Mesenchymal stem cell (in vitro differentiated cells and primary cell): ENCODE measurements at regions not wholly inside any gene's neighbourhood (a gene's known extent, or its start where the extent isn't known, plus 50 kb on each side); places are given as distances from the start of the nearest gene placed in this dataset.

ENCODE experiments used
- DNase-seq: peaks from one replicate; pipeline ENCODE4 v3.0.0-alpha.2; 2013
- H2AFZ ChIP-seq: one replicate; pipeline ENCODE4 v1.6.1; 2013; ENCODE audit warnings: low read depth, mild to moderate bottlenecking, control low read depth, inconsistent platforms, low read length, moderate library complexity
- H2AK5ac ChIP-seq: 2 replicates; pipeline ENCODE4 v1.6.1; 2013; ENCODE audit warnings: low read length, moderate library complexity, mild to moderate bottlenecking, inconsistent platforms; ENCODE audit not compliant: severe bottlenecking
- H2BK120ac ChIP-seq: one replicate; pipeline ENCODE4 v1.6.1; 2013; ENCODE audit warnings: low read depth, mild to moderate bottlenecking, inconsistent platforms, low read length, moderate library complexity
- H2BK12ac ChIP-seq, 2 experiments: one replicate each; pipeline ENCODE4 v1.6.1; 2013; ENCODE audit warnings: inconsistent platforms in 2 of 2, low read length in 2 of 2, mild to moderate bottlenecking in 2 of 2, moderate library complexity in 2 of 2, control low read depth in 1 of 2
- H2BK15ac ChIP-seq: one replicate; pipeline ENCODE4 v1.6.1; 2013; ENCODE audit warnings: mild to moderate bottlenecking, low read depth, inconsistent platforms; ENCODE audit not compliant: poor library complexity, severe bottlenecking
- H2BK5ac ChIP-seq: 2 replicates; pipeline ENCODE4 v1.6.1; 2013; ENCODE audit warnings: low read depth, mild to moderate bottlenecking, low read length, control low read depth, inconsistent platforms; ENCODE audit not compliant: poor library complexity, severe bottlenecking
- H3K14ac ChIP-seq, 2 experiments: one replicate each; pipeline ENCODE4 v1.6.1; 2013; ENCODE audit warnings: inconsistent platforms in 2 of 2, low read length in 2 of 2, control low read depth in 1 of 2, mild to moderate bottlenecking in 1 of 2, moderate library complexity in 1 of 2
- H3K18ac ChIP-seq, 2 experiments: one replicate each; pipeline ENCODE4 v1.6.1; 2013; ENCODE audit warnings: inconsistent platforms in 2 of 2, low read length in 2 of 2, control low read depth in 1 of 2, low read depth in 1 of 2, mild to moderate bottlenecking in 1 of 2
- H3K23ac ChIP-seq, 2 experiments: one replicate each; pipeline ENCODE4 v1.6.1; 2013; ENCODE audit warnings: inconsistent platforms in 2 of 2, low read length in 2 of 2, mild to moderate bottlenecking in 2 of 2, moderate library complexity in 2 of 2, control low read depth in 1 of 2
- H3K27ac ChIP-seq: 2 replicates; pipeline ENCODE4 v1.5.1; 2013; ENCODE audit warnings: mild to moderate bottlenecking, moderate library complexity, low read length, control low read depth, inconsistent platforms; ENCODE audit not compliant: poor library complexity, severe bottlenecking
- H3K27me3 ChIP-seq, 2 experiments: 2 replicates each; pipeline versions ENCODE4 v1.6.1 to v1.7.0; 2013; ENCODE audit warnings: low read length in 2 of 2, mild to moderate bottlenecking in 2 of 2, moderate library complexity in 2 of 2, control low read depth in 1 of 2, inconsistent platforms in 1 of 2; ENCODE audit not compliant: control insufficient read depth in 1 of 2, insufficient read depth in 1 of 2
- H3K36me3 ChIP-seq, 2 experiments: 2 replicates each; pipeline versions ENCODE4 v1.6.1 to v1.7.0; 2013; ENCODE audit warnings: low read length in 2 of 2, control low read depth in 1 of 2, inconsistent platforms in 1 of 2, low read depth in 1 of 2, mild to moderate bottlenecking in 1 of 2; ENCODE audit not compliant: insufficient read depth in 2 of 2, control insufficient read depth in 1 of 2
- H3K4ac ChIP-seq, 2 experiments: one replicate each; pipeline ENCODE4 v1.6.1; 2013; ENCODE audit warnings: inconsistent platforms in 2 of 2, low read length in 2 of 2, mild to moderate bottlenecking in 2 of 2, moderate library complexity in 2 of 2, control low read depth in 1 of 2, low read depth in 1 of 2
- H3K4me1 ChIP-seq: 2 replicates; pipeline ENCODE4 v1.6.1; 2013; ENCODE audit warnings: low read depth, low read length, control low read depth; ENCODE audit not compliant: control insufficient read depth, insufficient read depth
- H3K4me2 ChIP-seq: 2 replicates; pipeline ENCODE4 v1.6.1; 2013; ENCODE audit warnings: low read length, mild to moderate bottlenecking, inconsistent platforms; ENCODE audit not compliant: poor library complexity, severe bottlenecking
- H3K4me3 ChIP-seq, 2 experiments: 2 replicates each; pipeline versions ENCODE4 v1.5.1 to v1.7.0; 2013; ENCODE audit warnings: low read length in 2 of 2, mild to moderate bottlenecking in 2 of 2, control low read depth in 1 of 2, low read depth in 1 of 2; ENCODE audit not compliant: insufficient read depth in 1 of 2
- H3K79me1 ChIP-seq: replicated peaks from 2 replicates; pipeline ENCODE4 v1.6.1; 2013; ENCODE audit warnings: mild to moderate bottlenecking, control low read depth, low read length, inconsistent platforms; ENCODE audit not compliant: poor library complexity, severe bottlenecking
- H3K9ac ChIP-seq: 2 replicates; pipeline ENCODE4 v1.7.0; 2013; ENCODE audit warnings: mild to moderate bottlenecking, low read length, moderate library complexity
- H3K9me3 ChIP-seq: 2 replicates; pipeline ENCODE4 v1.7.0; 2013; ENCODE audit warnings: mild to moderate bottlenecking, low read length; ENCODE audit not compliant: control insufficient read depth
- H4K8ac ChIP-seq: one replicate; pipeline ENCODE4 v1.6.1; 2013; ENCODE audit warnings: inconsistent platforms, mild to moderate bottlenecking, low read length, moderate library complexity
- H4K91ac ChIP-seq: one replicate; pipeline ENCODE4 v1.6.1; 2013; ENCODE audit warnings: mild to moderate bottlenecking, low read length, inconsistent platforms
- WGBS: methylation state at CpG from one replicate; pipeline ENCODE4 v1.1.7; 2013; ENCODE audit warnings: mixed read lengths; 5-methylcytosine and 5-hydroxymethylcytosine counted together

- Histone ChIP-seq H3K27me3 (no peaks in the 10 kb centered on the region), H3K23ac (no peak overlapping the region), H3K9me3 (no peaks in the 10 kb centered on the region), H3K9ac (no peak overlapping the region), H2BK5ac (no peak overlapping the region), H2BK12ac (no peak overlapping the region), H3K27ac (no peak overlapping the region), H3K4me3 (no peak overlapping the region), H3K14ac (no peak overlapping the region), H2BK120ac (no peak overlapping the region), H4K8ac (no peak overlapping the region), H4K91ac (no peak overlapping the region), H3K4me2 (no peak overlapping the region), H2BK15ac (no peak overlapping the region), H3K36me3 (no peaks in the 10 kb centered on the region), H3K79me1 (no peaks in the 10 kb centered on the region), H2AK5ac (no peak overlapping the region), H3K4ac (no peak overlapping the region), H2AFZ (no peak overlapping the region), H3K18ac (no peak overlapping the region), H3K4me1 (no peaks in the 10 kb centered on the region)
- no peak for DNase-seq
- 91% methylated on average over 3 of the region's 5 CpGs for WGBS
These were observed 1103.7 kb upstream of the CELF2 start for GRCh38 chr10:9913876-9914514.

- Histone ChIP-seq H3K23ac (no peak overlapping the region), H3K27me3 (no peaks in the 10 kb centered on the region), H2BK5ac (no peak overlapping the region), H3K36me3 (no peaks in the 10 kb centered on the region), H3K4ac (no peak overlapping the region), H3K4me1 (no peaks in the 10 kb centered on the region), H2BK12ac (no peak overlapping the region), H3K27ac (no peak overlapping the region), H3K4me3 (no peak overlapping the region), H2AFZ (no peak overlapping the region), H3K9me3 (no peaks in the 10 kb centered on the region), H3K18ac (no peak overlapping the region), H3K14ac (no peak overlapping the region), H4K91ac (no peak overlapping the region), H2BK120ac (no peak overlapping the region), H4K8ac (no peak overlapping the region), H2AK5ac (no peak overlapping the region), H2BK15ac (no peak overlapping the region), H3K4me2 (no peak overlapping the region), H3K9ac (no peak overlapping the region), H3K79me1 (no peaks in the 10 kb centered on the region)
- whole genome bisulfite sequencing: 71% methylated on average over 4 of the region's 4 CpGs
- DNase-seq: peak; percentile 11
These were observed 1096.1 kb upstream of the CELF2 start for GRCh38 chr10:9921544-9921943.

- DNase-seq: peak; percentile 33
- Histone ChIP-seq H3K18ac (no peak overlapping the region), H3K4me1 (no peaks in the 10 kb centered on the region), H3K36me3 (no peaks in the 10 kb centered on the region), H2BK5ac (no peak overlapping the region), H2BK120ac (no peak overlapping the region), H2BK12ac (no peak overlapping the region), H3K4me2 (no peak overlapping the region), H3K27me3 (no peaks in the 10 kb centered on the region), H3K4me3 (no peak overlapping the region), H3K79me1 (no peaks in the 10 kb centered on the region), H4K91ac (no peak overlapping the region), H3K14ac (no peak overlapping the region), H3K9ac (no peak overlapping the region), H3K9me3 (no peaks in the 10 kb centered on the region), H3K23ac (no peak overlapping the region), H4K8ac (no peak overlapping the region), H2AFZ (no peak overlapping the region), H2AK5ac (no peak overlapping the region), H3K4ac (no peak overlapping the region), H2BK15ac (no peak overlapping the region), H3K27ac (no peak overlapping the region)
- 66% methylated on average over 2 of the region's 10 CpGs for WGBS
These were observed 1095.4 kb upstream of the CELF2 start for GRCh38 chr10:9922126-9922870.

- H3K79me1 ChIP-seq: no peaks in the 10 kb centered on the region
- no peak overlapping the region for H3K18ac ChIP-seq
- H2AK5ac ChIP-seq: no peak overlapping the region
- 82% methylated on average over 2 of the region's 3 CpGs for WGBS
- no peak overlapping the region for H4K91ac ChIP-seq
- no peak overlapping the region for H3K14ac ChIP-seq
- no peaks in the 10 kb centered on the region for H3K4me1 ChIP-seq
- H4K8ac ChIP-seq: no peak overlapping the region
- H3K4ac ChIP-seq: no peak overlapping the region
- no peak overlapping the region for H3K4me3 ChIP-seq
- no peaks in the 10 kb centered on the region for H3K36me3 ChIP-seq
- no peak overlapping the region for H3K23ac ChIP-seq
- H2BK15ac ChIP-seq: no peak overlapping the region
- no peak overlapping the region for H2BK120ac ChIP-seq
- H3K27ac ChIP-seq: no peak overlapping the region
- peaks cover 4% of the 10 kb centered on the region for H3K9me3 ChIP-seq
- H3K9ac ChIP-seq: no peak overlapping the region
- no peak for DNase-seq
- H2AFZ ChIP-seq: no peak overlapping the region
- H2BK12ac ChIP-seq: no peak overlapping the region
- no peaks in the 10 kb centered on the region for H3K27me3 ChIP-seq
- no peak overlapping the region for H2BK5ac ChIP-seq
- H3K4me2 ChIP-seq: no peak overlapping the region
These were observed 1091.7 kb upstream of the CELF2 start for GRCh38 chr10:9926003-9926402.
